K562 (cell line): ENCODE measurements at regions not wholly inside any gene's neighbourhood (a gene's known extent, or its start where the extent isn't known, plus 50 kb on each side); places are given as distances from the start of the nearest gene placed in this dataset.
A peak's percentile ranks its signal among the peaks of the same experiment; 100 is the strongest.

Experiments used
- ATAC-seq: fragments of 200-7000 bp; cut with Tn5 transposase; 3 replicates; pipeline ENCODE4 v1.9.1; 2020; ENCODE audit warnings: moderate library complexity
- BruUV-seq: library from RNA; stranded (reverse); fragments of 400-500 nt; replicated peaks from 2 replicates; lab custom pipeline; 2021; lab: Mats Ljungman, UMichigan
- CTCF ChIA-PET: fragments of 300-600 bp; formaldehyde crosslinking; extraction: SDS; loops from one replicate; lab custom pipeline; 2021; ENCODE audit warnings: low intra/inter-chr PET ratio; lab: Yijun Ruan, JAX
- POLR2A ChIA-PET: fragments of 300-600, 350-650 bp; sonication (Branson Sonifier 250); formaldehyde crosslinking; extraction: SDS; loops from one replicate; lab custom pipeline; 2021; ENCODE audit warnings: antibody characterized with exemption, inconsistent platforms; lab: Yijun Ruan, JAX
- DNase-seq, 4 experiments: peaks; one replicate each; pipeline versions ENCODE4 v3.0.0 to v3.0.0-alpha.2; 2011 to 2018; ENCODE audit warnings: low spot score in 3 of 4, mixed read lengths in 3 of 4; ENCODE audit errors: extremely low read depth in 1 of 4
- FAIRE-seq: peaks from 2 replicates; lab custom pipeline; 2011; peaks lifted over from hg19 to GRCh38; lab: Jason Lieb, UNC
- H2AFZ ChIP-seq: 2 replicates; pipeline ENCODE4 v1.6.0; 2011; ENCODE audit warnings: low read depth, low read length, control low read depth, inconsistent platforms
- H3K27ac ChIP-seq: fragments of 200-600 bp; 3 replicates; pipeline ENCODE4 v1.8.0; 2011; ENCODE audit warnings: low read depth, mild to moderate bottlenecking, control low read depth, inconsistent platforms, low read length, moderate library complexity, mixed read lengths; ENCODE audit errors: extremely low read depth
- H3K27me3 ChIP-seq, 2 experiments: fragments of 300-600 bp in 1 of 2; 2 replicates in 1 of 2; 3 replicates in 1 of 2; pipeline versions ENCODE4 v1.6.0 to v1.8.0; 2011; ENCODE audit warnings: inconsistent platforms in 2 of 2, low read length in 2 of 2, mild to moderate bottlenecking in 1 of 2, mixed read lengths in 1 of 2, moderate library complexity in 1 of 2; ENCODE audit not compliant: control insufficient read depth in 2 of 2, insufficient read depth in 2 of 2
- H3K36me3 ChIP-seq: fragments of 300-600 bp; 3 replicates; pipeline ENCODE4 v1.8.0; 2011; ENCODE audit warnings: mild to moderate bottlenecking, low read length, inconsistent platforms; ENCODE audit not compliant: control insufficient read depth, insufficient read depth
- H3K4me1 ChIP-seq, 2 experiments: fragments of 200-600 bp in 1 of 2; replicated peaks in 1 of 2; 2 replicates in 1 of 2; 3 replicates in 1 of 2; pipeline versions ENCODE4 v1.5.1 to v1.8.0; 2011; ENCODE audit warnings: inconsistent platforms in 2 of 2, low read length in 2 of 2, mild to moderate bottlenecking in 1 of 2, mixed read lengths in 1 of 2, moderate library complexity in 1 of 2; ENCODE audit not compliant: control insufficient read depth in 2 of 2, insufficient read depth in 2 of 2
- H3K4me2 ChIP-seq: 2 replicates; pipeline ENCODE4 v1.6.1; 2011; ENCODE audit warnings: low read length, control low read depth, inconsistent platforms, mixed read lengths; ENCODE audit not compliant: insufficient read depth
- H3K4me3 ChIP-seq: fragments of 200-600 bp; sonication (generic), shearing (Covaris generic); 2 replicates; pipeline ENCODE4 v1.5.1; 2016; ENCODE audit warnings: control low read depth, inconsistent platforms
- H3K79me2 ChIP-seq: fragments of 200-600 bp; 3 replicates; pipeline ENCODE4 v1.8.0; 2011; ENCODE audit warnings: low read length, inconsistent platforms; ENCODE audit not compliant: control insufficient read depth, insufficient read depth
- H3K9ac ChIP-seq, 2 experiments: 2 replicates each; pipeline versions ENCODE4 v1.6.0 to v1.6.1; 2011; ENCODE audit warnings: low read depth in 2 of 2, low read length in 2 of 2, control low read depth in 1 of 2, inconsistent platforms in 1 of 2, mild to moderate bottlenecking in 1 of 2, mixed read lengths in 1 of 2; ENCODE audit not compliant: insufficient read depth in 1 of 2
- H3K9me1 ChIP-seq: one replicate; pipeline ENCODE4 v1.6.0; 2011; ENCODE audit warnings: inconsistent platforms, mild to moderate bottlenecking, low read length, moderate library complexity; ENCODE audit not compliant: control insufficient read depth, insufficient read depth
- H3K9me3 ChIP-seq: replicated peaks from 2 replicates; pipeline ENCODE4 v1.5.1; 2011; ENCODE audit warnings: low read depth, low read length, inconsistent platforms; ENCODE audit not compliant: control insufficient read depth, insufficient read depth
- H4K20me1 ChIP-seq: replicated peaks from 2 replicates; pipeline ENCODE4 v1.6.1; 2011; ENCODE audit warnings: low read length, inconsistent platforms, mixed read lengths; ENCODE audit not compliant: control insufficient read depth, insufficient read depth
- C11orf30 ChIP-seq: fragments of 450-650 bp; IDR thresholded peaks from 2 replicates; pipeline ENCODE4 v1.6.1; 2016; ENCODE audit warnings: low read depth, mild to moderate bottlenecking
- ESRRA ChIP-seq: fragments of 450-650 bp; IDR thresholded peaks from 2 replicates; pipeline ENCODE4 v1.6.1; 2014; ENCODE audit warnings: low read depth, mild to moderate bottlenecking, moderate library complexity, borderline replicate concordance
- MAFF ChIP-seq: IDR thresholded peaks from 2 replicates; pipeline ENCODE4 v1.6.1; 2012; ENCODE audit warnings: low read length, improper control_type of control experiment
- MAFG ChIP-seq: fragments of 450-650 bp; conservative IDR thresholded peaks from 2 replicates; pipeline ENCODE4 v1.6.1; 2016; ENCODE audit warnings: missing genetic modification characterization, missing compliant biosample characterization
- MXI1 ChIP-seq: IDR thresholded peaks from 2 replicates; pipeline ENCODE4 v1.6.1; 2011; ENCODE audit warnings: low read depth, mild to moderate bottlenecking, improper control_type of control experiment, low read length
- NFE2 ChIP-seq: IDR thresholded peaks from 2 replicates; pipeline ENCODE4 v1.6.1; 2014; ENCODE audit warnings: antibody characterized with exemption, low read depth
- PHTF2 ChIP-seq: fragments of 250-450 bp; sonication (Bioruptor Pico); IDR thresholded peaks from 2 replicates; pipeline ENCODE4 v1.5.0; 2021; ENCODE audit warnings: mild to moderate bottlenecking
- PTRF ChIP-seq: fragments of 450-650 bp; IDR thresholded peaks from 2 replicates; pipeline ENCODE4 v1.6.1; 2016; ENCODE audit warnings: mild to moderate bottlenecking, missing genetic modification characterization, missing compliant biosample characterization
- SMARCA4 ChIP-seq: fragments of 450-650 bp; IDR thresholded peaks from 2 replicates; pipeline ENCODE4 v1.6.1; 2016
- ZNF316 ChIP-seq: fragments of 450-650 bp; IDR thresholded peaks from 2 replicates; pipeline ENCODE4 v1.6.1; 2016
- WGBS: fragments of 100-300 bp; shearing (Covaris generic); methylation state at CpG from one replicate; pipeline ENCODE4 v1.1.6; 2016; ENCODE audit warnings: low coverage, mixed read lengths; ENCODE audit not compliant: insufficient coverage; ENCODE audit errors: missing lambda C conversion rate; 5-methylcytosine and 5-hydroxymethylcytosine counted together
- in situ Hi-C: fragments of 300-500 bp; cut with MboI; formaldehyde crosslinking; loops from 4 replicates; pipeline ENCODE4 v1.15.0; 2018; ENCODE audit warnings: inconsistent platforms, mixed read lengths
- intact Hi-C: fragments of 100-400 bp; cut with micrococcal nuclease; formaldehyde crosslinking; loops from 2 replicates; pipeline ENCODE4 v1.14.2; 2022
- TF ChIP-seq, protein P1 (sequence below): fragments of 450-650 bp; formaldehyde crosslinking; IDR thresholded peaks from 2 replicates; pipeline ENCODE4 v1.4.0; 2020; ENCODE audit warnings: mild to moderate bottlenecking, mixed read lengths
- TF ChIP-seq, protein P2 (sequence below): fragments of 450-650 bp; IDR thresholded peaks from 2 replicates; pipeline ENCODE4 v1.6.1; 2017; ENCODE audit warnings: mild to moderate bottlenecking, moderate library complexity
- TF ChIP-seq, protein P3 (sequence below): sonication (generic); IDR thresholded peaks from 2 replicates; pipeline ENCODE4 v1.6.1; 2016
- TF ChIP-seq, protein P4 (sequence below): fragments of 450-650 bp; IDR thresholded peaks from 2 replicates; pipeline ENCODE4 v1.6.1; 2017; ENCODE audit warnings: antibody characterized with exemption, mild to moderate bottlenecking

DNA sequence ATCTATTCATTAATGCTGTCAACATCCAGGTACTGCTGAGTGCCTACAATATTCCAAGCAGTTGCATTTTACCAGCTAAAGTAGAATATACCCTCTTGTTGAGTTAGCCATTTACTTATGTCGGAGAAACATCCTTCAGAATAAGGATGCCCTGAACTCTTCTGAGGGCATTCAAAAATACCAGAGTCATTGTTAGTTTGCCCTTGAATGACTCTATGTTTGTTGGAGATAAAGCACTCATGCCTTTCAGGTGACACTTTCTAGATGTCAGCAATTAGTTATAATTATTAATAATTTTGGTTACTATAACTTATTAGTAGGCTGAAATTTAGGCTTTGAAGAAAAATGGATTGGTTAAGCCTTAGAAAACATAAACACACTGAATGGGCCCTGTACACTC, 286.2 kb upstream of the STXBP5 start:
- H3K4me1 ChIP-seq, result peaks cover 4 to 46% of the 10 kb centered on the region in 2 experiments; a peak in 4 of 5 replicates
- no peaks in the 10 kb centered on the region for H3K79me2 ChIP-seq
- no peak overlapping the region for H3K27ac ChIP-seq
- in situ Hi-C loops, result no loop called here
- intact Hi-C loops, result no loop called here
- no peak overlapping the region for H3K4me2 ChIP-seq
- H3K9me1 ChIP-seq, result no peaks in the 10 kb centered on the region
- H2AFZ ChIP-seq, result peak overlapping the region; percentile 16; the same call in 1 of the 2 replicates
- no peaks in the 10 kb centered on the region for H3K27me3 ChIP-seq
- no peak overlapping the region for H3K4me3 ChIP-seq
- TF ChIP-seq MAFF, result peak; percentile 16; the same call in 1 of the 2 replicates
- TF ChIP-seq, protein P1, sequence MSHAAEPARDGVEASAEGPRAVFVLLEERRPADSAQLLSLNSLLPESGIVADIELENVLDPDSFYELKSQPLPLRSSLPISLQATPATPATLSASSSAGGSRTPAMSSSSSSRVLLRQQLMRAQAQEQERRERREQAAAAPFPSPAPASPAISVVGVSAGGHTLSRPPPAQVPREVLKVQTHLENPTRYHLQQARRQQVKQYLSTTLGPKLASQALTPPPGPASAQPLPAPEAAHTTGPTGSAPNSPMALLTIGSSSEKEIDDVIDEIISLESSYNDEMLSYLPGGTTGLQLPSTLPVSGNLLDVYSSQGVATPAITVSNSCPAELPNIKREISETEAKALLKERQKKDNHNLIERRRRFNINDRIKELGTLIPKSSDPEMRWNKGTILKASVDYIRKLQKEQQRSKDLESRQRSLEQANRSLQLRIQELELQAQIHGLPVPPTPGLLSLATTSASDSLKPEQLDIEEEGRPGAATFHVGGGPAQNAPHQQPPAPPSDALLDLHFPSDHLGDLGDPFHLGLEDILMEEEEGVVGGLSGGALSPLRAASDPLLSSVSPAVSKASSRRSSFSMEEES (CRISPR knock-in tag), result no peak
- TF ChIP-seq C11orf30, result peak; percentile 44; the same call in 1 of the 2 replicates
- no peak for TF ChIP-seq MXI1
- peak; percentile 65 for TF ChIP-seq ZNF316
- TF ChIP-seq PHTF2 (CRISPR knock-in tag), result no peak
- TF ChIP-seq ESRRA, result peak; percentile 43; the same call in 1 of the 2 replicates
- 0 out of 2 replicates have a peak, but pooled peaks have one; percentile 13 for TF ChIP-seq SMARCA4
- peak; percentile 58 for TF ChIP-seq NFE2
- TF ChIP-seq, protein P2, sequence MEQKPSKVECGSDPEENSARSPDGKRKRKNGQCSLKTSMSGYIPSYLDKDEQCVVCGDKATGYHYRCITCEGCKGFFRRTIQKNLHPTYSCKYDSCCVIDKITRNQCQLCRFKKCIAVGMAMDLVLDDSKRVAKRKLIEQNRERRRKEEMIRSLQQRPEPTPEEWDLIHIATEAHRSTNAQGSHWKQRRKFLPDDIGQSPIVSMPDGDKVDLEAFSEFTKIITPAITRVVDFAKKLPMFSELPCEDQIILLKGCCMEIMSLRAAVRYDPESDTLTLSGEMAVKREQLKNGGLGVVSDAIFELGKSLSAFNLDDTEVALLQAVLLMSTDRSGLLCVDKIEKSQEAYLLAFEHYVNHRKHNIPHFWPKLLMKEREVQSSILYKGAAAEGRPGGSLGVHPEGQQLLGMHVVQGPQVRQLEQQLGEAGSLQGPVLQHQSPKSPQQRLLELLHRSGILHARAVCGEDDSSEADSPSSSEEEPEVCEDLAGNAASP, result 0 out of 2 replicates have a peak, but pooled peaks have one; percentile 29
- TF ChIP-seq, protein P3, sequence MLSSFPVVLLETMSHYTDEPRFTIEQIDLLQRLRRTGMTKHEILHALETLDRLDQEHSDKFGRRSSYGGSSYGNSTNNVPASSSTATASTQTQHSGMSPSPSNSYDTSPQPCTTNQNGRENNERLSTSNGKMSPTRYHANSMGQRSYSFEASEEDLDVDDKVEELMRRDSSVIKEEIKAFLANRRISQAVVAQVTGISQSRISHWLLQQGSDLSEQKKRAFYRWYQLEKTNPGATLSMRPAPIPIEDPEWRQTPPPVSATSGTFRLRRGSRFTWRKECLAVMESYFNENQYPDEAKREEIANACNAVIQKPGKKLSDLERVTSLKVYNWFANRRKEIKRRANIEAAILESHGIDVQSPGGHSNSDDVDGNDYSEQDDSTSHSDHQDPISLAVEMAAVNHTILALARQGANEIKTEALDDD, result 0 out of 2 replicates have a peak, but pooled peaks have one; percentile 37
- peak; percentile 62 for TF ChIP-seq MAFG
- TF ChIP-seq, protein P4, sequence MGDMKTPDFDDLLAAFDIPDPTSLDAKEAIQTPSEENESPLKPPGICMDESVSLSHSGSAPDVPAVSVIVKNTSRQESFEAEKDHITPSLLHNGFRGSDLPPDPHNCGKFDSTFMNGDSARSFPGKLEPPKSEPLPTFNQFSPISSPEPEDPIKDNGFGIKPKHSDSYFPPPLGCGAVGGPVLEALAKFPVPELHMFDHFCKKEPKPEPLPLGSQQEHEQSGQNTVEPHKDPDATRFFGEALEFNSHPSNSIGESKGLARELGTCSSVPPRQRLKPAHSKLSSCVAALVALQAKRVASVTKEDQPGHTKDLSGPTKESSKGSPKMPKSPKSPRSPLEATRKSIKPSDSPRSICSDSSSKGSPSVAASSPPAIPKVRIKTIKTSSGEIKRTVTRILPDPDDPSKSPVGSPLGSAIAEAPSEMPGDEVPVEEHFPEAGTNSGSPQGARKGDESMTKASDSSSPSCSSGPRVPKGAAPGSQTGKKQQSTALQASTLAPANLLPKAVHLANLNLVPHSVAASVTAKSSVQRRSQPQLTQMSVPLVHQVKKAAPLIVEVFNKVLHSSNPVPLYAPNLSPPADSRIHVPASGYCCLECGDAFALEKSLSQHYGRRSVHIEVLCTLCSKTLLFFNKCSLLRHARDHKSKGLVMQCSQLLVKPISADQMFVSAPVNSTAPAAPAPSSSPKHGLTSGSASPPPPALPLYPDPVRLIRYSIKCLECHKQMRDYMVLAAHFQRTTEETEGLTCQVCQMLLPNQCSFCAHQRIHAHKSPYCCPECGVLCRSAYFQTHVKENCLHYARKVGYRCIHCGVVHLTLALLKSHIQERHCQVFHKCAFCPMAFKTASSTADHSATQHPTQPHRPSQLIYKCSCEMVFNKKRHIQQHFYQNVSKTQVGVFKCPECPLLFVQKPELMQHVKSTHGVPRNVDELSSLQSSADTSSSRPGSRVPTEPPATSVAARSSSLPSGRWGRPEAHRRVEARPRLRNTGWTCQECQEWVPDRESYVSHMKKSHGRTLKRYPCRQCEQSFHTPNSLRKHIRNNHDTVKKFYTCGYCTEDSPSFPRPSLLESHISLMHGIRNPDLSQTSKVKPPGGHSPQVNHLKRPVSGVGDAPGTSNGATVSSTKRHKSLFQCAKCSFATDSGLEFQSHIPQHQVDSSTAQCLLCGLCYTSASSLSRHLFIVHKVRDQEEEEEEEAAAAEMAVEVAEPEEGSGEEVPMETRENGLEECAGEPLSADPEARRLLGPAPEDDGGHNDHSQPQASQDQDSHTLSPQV, result 0 out of 2 replicates have a peak, but pooled peaks have one; percentile 20
- TF ChIP-seq PTRF (tag), result 0 out of 2 replicates have a peak, but pooled peaks have one; percentile 41
- no peak overlapping the region for H3K9ac ChIP-seq
- ChIA-PET POLR2A (no interaction called here), CTCF (no interaction called here)
- no TSS peak for BruUV-seq
- no peaks in the 10 kb centered on the region for H3K36me3 ChIP-seq
- no peak for FAIRE-seq
- ATAC-seq, result no peak
- H4K20me1 ChIP-seq, result no peaks in the 10 kb centered on the region
- 76% methylated on average over 1 of the region's 1 CpG for WGBS
- H3K9me3 ChIP-seq, result no peaks in the 10 kb centered on the region
- DNase-seq, result peak in 1 of 4 experiments; percentile 4
